Urinary bladder (tissue), 3 donors: ENCODE measurements at regions not wholly inside any gene's neighbourhood (a gene's known extent, or its start where the extent isn't known, plus 50 kb on each side); places are given as distances from the start of the nearest gene placed in this dataset.
A peak's percentile ranks its signal among the peaks of the same experiment; 100 is the strongest.
"Not testable (repeated sequence)": the region's sequence is repeated elsewhere in the genome, so short reads cannot be mapped to it uniquely, and the experiment has no call there.

ENCODE experiments used
- DNase-seq: peaks from one replicate; pipeline ENCODE4 v3.0.0-alpha.2; 2015; ENCODE audit errors: extremely low spot score
- H3K27ac ChIP-seq: one replicate; pipeline ENCODE4 v1.5.1; 2013; ENCODE audit warnings: low read depth, mild to moderate bottlenecking, moderate library complexity
- H3K36me3 ChIP-seq: one replicate; pipeline ENCODE4 v1.6.1; 2013; ENCODE audit warnings: mild to moderate bottlenecking, moderate library complexity; ENCODE audit not compliant: insufficient read depth
- H3K4me1 ChIP-seq: one replicate; pipeline ENCODE4 v1.6.1; 2013; ENCODE audit warnings: mild to moderate bottlenecking, moderate library complexity; ENCODE audit not compliant: insufficient read depth
- H3K4me3 ChIP-seq: one replicate; pipeline ENCODE4 v1.5.1; 2013; ENCODE audit warnings: low read depth, low read length
- WGBS: extraction: QIAGEN DNeasy Blood & Tissue Kit; methylation state at CpG from one replicate; pipeline ENCODE4 v1.1.7; 2013; 5-methylcytosine and 5-hydroxymethylcytosine counted together
- donor health status: healthy with polysubstance abuse.
- donor health status: healthy.

GRCh38 chr22:46045459-46046298 is 68.7 kb upstream of the WNT7B start:
- Histone ChIP-seq H3K36me3 (no peaks in the 10 kb centered on the region), H3K4me1 (no peaks in the 10 kb centered on the region), H3K4me3 (peak overlapping the region; percentile 81), H3K27ac (peak overlapping the region; percentile 91)
- DNase-seq: no peak
- 54% methylated on average over 12 of the region's 12 CpGs for WGBS

- 82% methylated on average over 5 of the region's 5 CpGs for WGBS
- H3K27ac ChIP-seq: peak overlapping the region; percentile 28
- H3K36me3 ChIP-seq: no peaks in the 10 kb centered on the region
- H3K4me1 ChIP-seq: no peaks in the 10 kb centered on the region
- H3K4me3 ChIP-seq: no peak overlapping the region
- DNase-seq: no peak
These were observed 69.3 kb upstream of the WNT7B start for GRCh38 chr22:46046299-46046685.

DNA sequence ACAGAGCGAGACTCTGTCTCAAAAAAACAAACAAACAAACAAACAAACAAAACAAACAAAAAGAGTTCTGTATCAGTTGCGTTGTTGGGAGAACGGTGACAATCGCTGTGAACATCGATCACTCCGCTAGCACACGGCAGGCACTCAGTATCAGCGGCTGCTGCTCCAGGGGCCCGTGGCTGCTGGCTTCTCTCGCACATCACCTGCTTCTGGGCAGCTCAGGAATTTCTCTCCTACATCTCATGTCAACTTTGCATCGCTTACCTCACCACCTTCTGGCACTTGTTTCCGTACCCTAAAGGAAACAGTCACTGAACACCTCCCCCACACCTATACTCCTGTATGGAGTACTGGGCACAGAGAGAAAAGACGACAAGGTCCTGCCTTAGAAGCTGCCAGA is 70.3 kb upstream of the WNT7B start:
- no peak for DNase-seq
- Histone ChIP-seq H3K4me3 (no peak overlapping the region), H3K27ac (no peak overlapping the region), H3K4me1 (no peaks in the 10 kb centered on the region), H3K36me3 (no peaks in the 10 kb centered on the region)
- 93% methylated on average over 13 of the region's 13 CpGs for WGBS

GRCh38 chr22:46047841-46048595 is 71.1 kb upstream of the WNT7B start:
- 74% methylated on average over 14 of the region's 14 CpGs for WGBS
- H3K4me1 ChIP-seq: no peaks in the 10 kb centered on the region
- DNase-seq: no peak

DNA sequence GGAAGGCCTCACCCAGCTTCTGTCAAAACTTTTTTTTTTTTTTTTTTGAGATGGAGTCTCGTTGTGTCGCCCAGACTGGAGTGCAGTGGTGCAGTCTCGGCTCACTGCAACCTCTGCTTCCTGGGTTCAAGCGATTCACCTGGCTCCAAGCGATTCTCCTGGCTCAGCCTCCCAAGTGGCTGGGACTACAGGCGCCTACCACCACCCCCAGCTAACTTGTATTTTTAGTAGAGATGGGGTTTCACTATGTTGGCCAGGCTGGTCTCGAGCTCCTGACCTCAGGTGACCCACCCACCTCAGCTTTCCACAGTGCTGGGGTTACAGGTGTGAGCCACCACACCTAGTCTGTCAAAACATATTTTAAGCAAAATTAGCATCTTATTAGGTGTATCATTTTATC is 71.7 kb upstream of the WNT7B start:
- H3K27ac ChIP-seq, H3K36me3 ChIP-seq, H3K4me3 ChIP-seq, H3K4me1 ChIP-seq, DNase-seq: not testable (repeated sequence)
- WGBS: 94% methylated on average over 7 of the region's 7 CpGs

More at GRCh38 chr22:46047841-46048595, 71.1 kb upstream of the WNT7B start:
- Histone ChIP-seq H3K27ac (no peak overlapping the region), H3K4me3 (no peak overlapping the region), H3K36me3 (no peaks in the 10 kb centered on the region)

GRCh38 chr22:46049726-46050450 is 72.9 kb upstream of the WNT7B start:
- DNase-seq: no peak
- H3K27ac ChIP-seq: no peak overlapping the region
- WGBS: 87% methylated on average over 14 of the region's 14 CpGs
- no peaks in the 10 kb centered on the region for H3K4me1 ChIP-seq
- no peak overlapping the region for H3K4me3 ChIP-seq
- H3K36me3 ChIP-seq: no peaks in the 10 kb centered on the region

DNA sequence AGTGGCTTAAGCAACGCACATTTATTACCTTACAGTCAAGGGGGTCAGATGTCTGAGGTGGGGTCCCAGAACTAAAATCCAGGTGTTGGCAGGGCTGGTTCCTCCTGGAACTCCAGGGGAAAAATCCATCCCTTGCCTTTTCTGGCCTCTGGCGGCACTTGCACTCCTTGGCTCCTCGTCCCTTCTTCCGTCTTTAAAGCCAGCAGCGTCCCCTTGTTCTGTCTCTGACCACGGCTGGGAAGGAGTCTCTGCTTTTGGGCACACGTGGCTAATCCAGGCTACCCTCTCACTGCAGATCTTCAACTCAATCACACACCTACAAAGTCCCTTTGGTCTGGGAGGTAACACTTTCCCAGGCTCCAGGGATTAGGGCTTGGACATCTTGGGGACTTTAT is 73.5 kb upstream of the WNT7B start:
- no peak for DNase-seq
- H3K4me3 ChIP-seq: no peak overlapping the region
- H3K27ac ChIP-seq: no peak overlapping the region
- WGBS: 79% methylated on average over 7 of the region's 7 CpGs
- no peaks in the 10 kb centered on the region for H3K4me1 ChIP-seq
- no peaks in the 10 kb centered on the region for H3K36me3 ChIP-seq

GRCh38 chr22:46050916-46051614 is 74.1 kb upstream of the WNT7B start:
- Histone ChIP-seq H3K4me3 (no peak overlapping the region), H3K36me3 (no peaks in the 10 kb centered on the region), H3K27ac (no peak overlapping the region), H3K4me1 (no peaks in the 10 kb centered on the region)
- whole genome bisulfite sequencing: 85% methylated on average over 11 of the region's 11 CpGs
- no peak for DNase-seq

GRCh38 chr22:46051646-46052045 is 74.7 kb upstream of the WNT7B start:
- Histone ChIP-seq H3K4me1 (no peaks in the 10 kb centered on the region), H3K4me3 (no peak overlapping the region), H3K36me3 (no peaks in the 10 kb centered on the region), H3K27ac (peak overlapping the region; percentile 42)
- no peak for DNase-seq
- 86% methylated on average over 8 of the region's 8 CpGs for WGBS

- no peak for DNase-seq
- Histone ChIP-seq H3K4me1 (no peaks in the 10 kb centered on the region), H3K4me3 (peak overlapping the region; percentile 76), H3K36me3 (no peaks in the 10 kb centered on the region), H3K27ac (peak overlapping the region; percentile 83)
- WGBS: 27% methylated on average over 6 of the region's 6 CpGs
These were observed 75.4 kb upstream of the WNT7B start for GRCh38 chr22:46052331-46052771.

DNA sequence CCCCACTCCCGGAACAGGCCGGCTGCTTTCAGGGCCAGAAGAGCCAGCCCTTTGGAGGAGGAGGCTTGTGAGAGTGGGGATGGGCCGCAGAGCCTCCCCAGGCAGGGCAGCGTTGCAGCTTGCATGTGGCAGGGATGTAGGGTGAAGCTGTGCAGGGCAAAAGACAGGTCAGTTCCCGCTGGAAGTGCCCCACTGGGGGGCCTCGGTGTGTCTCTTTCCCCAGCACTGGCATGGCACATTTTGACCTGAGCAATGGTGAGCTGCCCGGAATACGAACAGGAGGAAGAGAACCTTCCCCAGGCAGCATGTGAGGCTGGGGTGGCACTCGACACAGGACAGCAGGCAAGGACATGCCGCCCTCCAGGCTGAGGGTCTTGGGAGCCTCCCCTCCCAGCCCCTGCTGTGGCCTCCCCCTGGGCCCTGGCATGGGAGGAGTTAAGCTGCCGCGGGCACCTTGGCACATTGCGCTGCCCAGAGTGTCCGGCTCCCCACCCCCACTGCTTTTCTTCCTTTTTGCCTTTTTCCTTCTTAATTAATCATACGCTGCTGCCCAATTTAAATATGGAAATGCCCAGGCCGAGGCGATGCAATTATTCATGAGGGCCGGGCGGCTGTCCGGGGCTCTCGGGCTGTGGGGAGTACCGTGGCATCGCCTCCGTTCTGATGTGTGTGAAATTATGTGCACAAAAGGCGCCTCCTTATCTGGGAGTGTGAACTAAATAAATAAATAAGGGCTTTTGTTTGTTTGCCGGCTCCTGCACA is 76.0 kb upstream of the WNT7B start:
- Histone ChIP-seq H3K27ac (peak overlapping the region; percentile 83), H3K4me3 (peak overlapping the region; percentile 76), H3K36me3 (no peaks in the 10 kb centered on the region), H3K4me1 (no peaks in the 10 kb centered on the region)
- DNase-seq: no peak
- 8% methylated on average over 26 of the region's 26 CpGs for WGBS

DNA sequence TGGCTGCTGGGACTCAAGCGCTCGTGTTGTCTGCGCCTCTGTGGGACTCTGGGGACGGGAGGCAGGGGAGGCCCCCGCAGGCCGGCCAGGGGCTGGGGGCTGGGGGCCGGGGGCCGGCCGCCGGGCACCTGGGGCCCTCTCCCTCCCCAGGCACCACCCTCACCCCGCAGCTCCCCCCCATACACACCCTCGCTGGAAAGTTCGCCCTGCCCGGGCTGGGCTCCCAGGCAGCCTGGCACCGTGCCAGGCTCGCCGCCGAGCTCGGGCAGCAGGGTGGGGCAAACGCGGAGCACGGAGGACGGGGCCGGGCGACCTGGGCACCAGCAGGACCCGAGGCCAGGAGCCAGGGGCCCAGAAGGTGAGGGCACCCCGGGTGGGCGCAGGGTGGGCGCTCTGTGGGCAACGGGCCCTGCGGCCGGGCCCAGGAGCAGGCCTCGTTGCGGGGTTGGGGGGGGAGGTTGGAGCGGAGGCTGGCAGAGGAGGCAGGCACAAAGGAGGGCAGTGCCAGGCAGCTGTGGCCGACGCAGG is 76.7 kb upstream of the WNT7B start:
- peak overlapping the region; percentile 76 for H3K4me3 ChIP-seq
- peak overlapping the region; percentile 98 for H3K27ac ChIP-seq
- no peaks in the 10 kb centered on the region for H3K4me1 ChIP-seq
- no peaks in the 10 kb centered on the region for H3K36me3 ChIP-seq
- under 1% methylated on average over 37 of the region's 37 CpGs for WGBS
- no peak for DNase-seq
